ENCODE measurements at regions not wholly inside any gene's neighbourhood (a gene's known extent, or its start where the extent isn't known, plus 50 kb on each side); places are given as distances from the start of the nearest gene placed in this dataset.

GRCh38 chr3:83729576-83729975 is 1229.2 kb upstream of the CADM2 start:
- no peak overlapping the region for H3K4me3 ChIP-seq (ENCODE audit: extremely low read depth, insufficient read depth, low read length, poor library complexity, severe bottlenecking)
- H3K4me1 ChIP-seq (ENCODE audit: control insufficient read depth, insufficient read depth, low read length, poor library complexity, severe bottlenecking): no peaks in the 10 kb centered on the region
- no peaks in the 10 kb centered on the region for H3K36me3 ChIP-seq (ENCODE audit: control insufficient read depth, insufficient read depth, low read length)
- no peaks in the 10 kb centered on the region for H3K9me3 ChIP-seq (ENCODE audit: control insufficient read depth, low read length)
- WGBS, 2 experiments (ENCODE audit: insufficient coverage in 2 of 2): no CpG with 5 or more reads among the region's 1 CpG
- H3K27ac ChIP-seq (ENCODE audit: low read depth, low read length, severe bottlenecking): no peak overlapping the region

GRCh38 chr3:83734656-83735055 is 1224.1 kb upstream of the CADM2 start:
- no peaks in the 10 kb centered on the region for H3K36me3 ChIP-seq (ENCODE audit: control insufficient read depth, insufficient read depth, low read length)
- H3K4me3 ChIP-seq (ENCODE audit: extremely low read depth, insufficient read depth, low read length, poor library complexity, severe bottlenecking): no peak overlapping the region
- H3K9me3 ChIP-seq (ENCODE audit: control insufficient read depth, low read length): no peaks in the 10 kb centered on the region
- no peaks in the 10 kb centered on the region for H3K4me1 ChIP-seq (ENCODE audit: control insufficient read depth, insufficient read depth, low read length, poor library complexity, severe bottlenecking)
- 80 to 93% methylated on average over 1 to 3 of the region's 4 CpGs for WGBS, 2 experiments (ENCODE audit: insufficient coverage in 2 of 2)
- no peak overlapping the region for H3K27ac ChIP-seq (ENCODE audit: low read depth, low read length, severe bottlenecking)

- Histone ChIP-seq H3K9me3 (ENCODE audit: control insufficient read depth, low read length) (no peaks in the 10 kb centered on the region), H3K4me3 (ENCODE audit: extremely low read depth, insufficient read depth, low read length, poor library complexity, severe bottlenecking) (no peak overlapping the region), H3K36me3 (ENCODE audit: control insufficient read depth, insufficient read depth, low read length) (no peaks in the 10 kb centered on the region), H3K27ac (ENCODE audit: low read depth, low read length, severe bottlenecking) (no peak overlapping the region), H3K4me1 (ENCODE audit: control insufficient read depth, insufficient read depth, low read length, poor library complexity, severe bottlenecking) (no peaks in the 10 kb centered on the region)
- WGBS, 2 experiments (ENCODE audit: insufficient coverage in 2 of 2): 87 to 91% methylated on average over 4 of the region's 4 CpGs
Measured at GRCh38 chr3:83738202-83738601, 1220.6 kb upstream of the CADM2 start.

GRCh38 chr3:83740504-83740903 is 1218.3 kb upstream of the CADM2 start:
- Histone ChIP-seq H3K27ac (ENCODE audit: low read depth, low read length, severe bottlenecking) (no peak overlapping the region), H3K9me3 (ENCODE audit: control insufficient read depth, low read length) (no peaks in the 10 kb centered on the region), H3K4me3 (ENCODE audit: extremely low read depth, insufficient read depth, low read length, poor library complexity, severe bottlenecking) (no peak overlapping the region), H3K36me3 (ENCODE audit: control insufficient read depth, insufficient read depth, low read length) (no peaks in the 10 kb centered on the region), H3K4me1 (ENCODE audit: control insufficient read depth, insufficient read depth, low read length, poor library complexity, severe bottlenecking) (no peaks in the 10 kb centered on the region)
- WGBS, 2 experiments (ENCODE audit: insufficient coverage in 2 of 2): 43% methylated on average over 1 of the region's 1 CpG; no CpG with 5 or more reads in 1 of the 2 experiments

GRCh38 chr3:83765956-83766355 is 1192.8 kb upstream of the CADM2 start:
- H3K4me3 ChIP-seq (ENCODE audit: extremely low read depth, insufficient read depth, low read length, poor library complexity, severe bottlenecking): no peak overlapping the region
- no peaks in the 10 kb centered on the region for H3K9me3 ChIP-seq (ENCODE audit: control insufficient read depth, low read length)
- H3K27ac ChIP-seq (ENCODE audit: low read depth, low read length, severe bottlenecking): no peak overlapping the region
- H3K4me1 ChIP-seq (ENCODE audit: control insufficient read depth, insufficient read depth, low read length, poor library complexity, severe bottlenecking): no peaks in the 10 kb centered on the region
- no peaks in the 10 kb centered on the region for H3K36me3 ChIP-seq (ENCODE audit: control insufficient read depth, insufficient read depth, low read length)
- 100% methylated on average over 1 of the region's 1 CpG; no CpG with 5 or more reads in 1 of the 2 experiments for WGBS, 2 experiments (ENCODE audit: insufficient coverage in 2 of 2)

- 89 to 98% methylated on average over 13 to 14 of the region's 17 CpGs for WGBS, 2 experiments (ENCODE audit: insufficient coverage in 2 of 2)
- no peaks in the 10 kb centered on the region for H3K36me3 ChIP-seq (ENCODE audit: control insufficient read depth, insufficient read depth, low read length)
- no peaks in the 10 kb centered on the region for H3K9me3 ChIP-seq (ENCODE audit: control insufficient read depth, low read length)
- no peaks in the 10 kb centered on the region for H3K4me1 ChIP-seq (ENCODE audit: control insufficient read depth, insufficient read depth, low read length, poor library complexity, severe bottlenecking)
- no peak overlapping the region for H3K27ac ChIP-seq (ENCODE audit: low read depth, low read length, severe bottlenecking)
- H3K4me3 ChIP-seq (ENCODE audit: extremely low read depth, insufficient read depth, low read length, poor library complexity, severe bottlenecking): no peak overlapping the region
Measured at GRCh38 chr3:83769791-83770663, 1188.8 kb upstream of the CADM2 start.

GRCh38 chr3:83770664-83771402 is 1188.0 kb upstream of the CADM2 start:
- no peak overlapping the region for H3K4me3 ChIP-seq (ENCODE audit: extremely low read depth, insufficient read depth, low read length, poor library complexity, severe bottlenecking)
- H3K36me3 ChIP-seq (ENCODE audit: control insufficient read depth, insufficient read depth, low read length): no peaks in the 10 kb centered on the region
- no peak overlapping the region for H3K27ac ChIP-seq (ENCODE audit: low read depth, low read length, severe bottlenecking)
- H3K4me1 ChIP-seq (ENCODE audit: control insufficient read depth, insufficient read depth, low read length, poor library complexity, severe bottlenecking): no peaks in the 10 kb centered on the region
- H3K9me3 ChIP-seq (ENCODE audit: control insufficient read depth, low read length): no peaks in the 10 kb centered on the region
- WGBS, 2 experiments (ENCODE audit: insufficient coverage in 2 of 2): 69 to 87% methylated on average over 2 of the region's 7 CpGs

- no peaks in the 10 kb centered on the region for H3K9me3 ChIP-seq (ENCODE audit: control insufficient read depth, low read length)
- no peak overlapping the region for H3K27ac ChIP-seq (ENCODE audit: low read depth, low read length, severe bottlenecking)
- no peaks in the 10 kb centered on the region for H3K36me3 ChIP-seq (ENCODE audit: control insufficient read depth, insufficient read depth, low read length)
- 80% methylated on average over 1 of the region's 2 CpGs; no CpG with 5 or more reads in 1 of the 2 experiments for WGBS, 2 experiments (ENCODE audit: insufficient coverage in 2 of 2)
- no peaks in the 10 kb centered on the region for H3K4me1 ChIP-seq (ENCODE audit: control insufficient read depth, insufficient read depth, low read length, poor library complexity, severe bottlenecking)
- H3K4me3 ChIP-seq (ENCODE audit: extremely low read depth, insufficient read depth, low read length, poor library complexity, severe bottlenecking): no peak overlapping the region
Measured at GRCh38 chr3:83802801-83803200, 1156.0 kb upstream of the CADM2 start.

- Histone ChIP-seq H3K27ac (ENCODE audit: low read depth, low read length, severe bottlenecking) (no peak overlapping the region), H3K9me3 (ENCODE audit: control insufficient read depth, low read length) (no peaks in the 10 kb centered on the region), H3K36me3 (ENCODE audit: control insufficient read depth, insufficient read depth, low read length) (no peaks in the 10 kb centered on the region), H3K4me3 (ENCODE audit: extremely low read depth, insufficient read depth, low read length, poor library complexity, severe bottlenecking) (no peak overlapping the region), H3K4me1 (ENCODE audit: control insufficient read depth, insufficient read depth, low read length, poor library complexity, severe bottlenecking) (no peaks in the 10 kb centered on the region)
- WGBS, 2 experiments (ENCODE audit: insufficient coverage in 2 of 2): no CpG with 5 or more reads among the region's 3 CpGs
Measured at GRCh38 chr3:83807511-83807910, 1151.3 kb upstream of the CADM2 start.

GRCh38 chr3:83813176-83813575 is 1145.6 kb upstream of the CADM2 start:
- no peaks in the 10 kb centered on the region for H3K4me1 ChIP-seq (ENCODE audit: control insufficient read depth, insufficient read depth, low read length, poor library complexity, severe bottlenecking)
- no peak overlapping the region for H3K4me3 ChIP-seq (ENCODE audit: extremely low read depth, insufficient read depth, low read length, poor library complexity, severe bottlenecking)
- WGBS, 2 experiments (ENCODE audit: insufficient coverage in 2 of 2): 100% methylated on average over 3 of the region's 3 CpGs
- no peaks in the 10 kb centered on the region for H3K9me3 ChIP-seq (ENCODE audit: control insufficient read depth, low read length)
- H3K27ac ChIP-seq (ENCODE audit: low read depth, low read length, severe bottlenecking): no peak overlapping the region
- no peaks in the 10 kb centered on the region for H3K36me3 ChIP-seq (ENCODE audit: control insufficient read depth, insufficient read depth, low read length)

GRCh38 chr3:83816653-83817052 is 1142.1 kb upstream of the CADM2 start:
- Histone ChIP-seq H3K36me3 (ENCODE audit: control insufficient read depth, insufficient read depth, low read length) (no peaks in the 10 kb centered on the region), H3K4me1 (ENCODE audit: control insufficient read depth, insufficient read depth, low read length, poor library complexity, severe bottlenecking) (no peaks in the 10 kb centered on the region), H3K4me3 (ENCODE audit: extremely low read depth, insufficient read depth, low read length, poor library complexity, severe bottlenecking) (no peak overlapping the region), H3K9me3 (ENCODE audit: control insufficient read depth, low read length) (no peaks in the 10 kb centered on the region), H3K27ac (ENCODE audit: low read depth, low read length, severe bottlenecking) (no peak overlapping the region)
- 100% methylated on average over 1 of the region's 1 CpG for WGBS, 2 experiments (ENCODE audit: insufficient coverage in 2 of 2)
